Upper lobe of left lung (tissue), 4 donors: ENCODE measurements at regions not wholly inside any gene's neighbourhood (a gene's known extent, or its start where the extent isn't known, plus 50 kb on each side); places are given as distances from the start of the nearest gene placed in this dataset.

ENCODE experiments used
- POLR2A ChIP-seq, 4 donors: fragments of 450-650 bp; IDR thresholded peaks; one replicate each; pipeline ENCODE4 v1.5.1; 2016 to 2017; ENCODE audit warnings: antibody characterized with exemption in 4 of 4, mild to moderate bottlenecking in 2 of 4
- TF ChIP-seq, protein P1 (sequence below), 6 experiments: fragments of 450-650 bp in 4 of 6; fragments of 200-600 bp in 2 of 6; sonication (generic) in 2 of 6; IDR thresholded peaks; one replicate each; pipeline ENCODE4 v1.5.1; 2016 to 2019; ENCODE audit warnings: antibody characterized with exemption in 6 of 6

DNA sequence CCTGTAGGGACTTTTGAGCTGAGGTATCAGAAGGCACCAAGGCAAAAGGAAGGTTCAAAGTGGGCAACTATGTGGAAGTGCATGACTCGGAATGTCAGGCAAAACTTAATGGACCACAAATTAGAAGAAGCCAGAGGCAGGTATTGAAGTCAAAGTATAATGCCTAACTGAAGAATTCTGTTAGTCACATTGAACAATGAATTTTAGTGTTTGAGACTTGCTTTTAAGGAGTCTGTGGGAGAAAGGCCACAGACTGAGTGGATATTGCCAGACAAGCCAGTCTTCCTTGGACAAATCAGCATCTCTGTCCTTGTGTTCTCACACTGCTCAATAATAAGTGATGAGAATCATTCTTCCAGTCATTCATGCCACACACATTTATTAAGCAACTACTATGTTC is 498.9 kb downstream of the STK39 start:
- TF ChIP-seq, protein P1, sequence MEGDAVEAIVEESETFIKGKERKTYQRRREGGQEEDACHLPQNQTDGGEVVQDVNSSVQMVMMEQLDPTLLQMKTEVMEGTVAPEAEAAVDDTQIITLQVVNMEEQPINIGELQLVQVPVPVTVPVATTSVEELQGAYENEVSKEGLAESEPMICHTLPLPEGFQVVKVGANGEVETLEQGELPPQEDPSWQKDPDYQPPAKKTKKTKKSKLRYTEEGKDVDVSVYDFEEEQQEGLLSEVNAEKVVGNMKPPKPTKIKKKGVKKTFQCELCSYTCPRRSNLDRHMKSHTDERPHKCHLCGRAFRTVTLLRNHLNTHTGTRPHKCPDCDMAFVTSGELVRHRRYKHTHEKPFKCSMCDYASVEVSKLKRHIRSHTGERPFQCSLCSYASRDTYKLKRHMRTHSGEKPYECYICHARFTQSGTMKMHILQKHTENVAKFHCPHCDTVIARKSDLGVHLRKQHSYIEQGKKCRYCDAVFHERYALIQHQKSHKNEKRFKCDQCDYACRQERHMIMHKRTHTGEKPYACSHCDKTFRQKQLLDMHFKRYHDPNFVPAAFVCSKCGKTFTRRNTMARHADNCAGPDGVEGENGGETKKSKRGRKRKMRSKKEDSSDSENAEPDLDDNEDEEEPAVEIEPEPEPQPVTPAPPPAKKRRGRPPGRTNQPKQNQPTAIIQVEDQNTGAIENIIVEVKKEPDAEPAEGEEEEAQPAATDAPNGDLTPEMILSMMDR (IDR thresholded peaks at IDR 0.05): no peak
- no peak for TF ChIP-seq POLR2A (IDR thresholded peaks at IDR 0.05)
